HUES48 (cell line): ENCODE measurements at regions not wholly inside any gene's neighbourhood (a gene's known extent, or its start where the extent isn't known, plus 50 kb on each side); places are given as distances from the start of the nearest gene placed in this dataset.

Source experiments
- H3K27ac ChIP-seq: one replicate; pipeline ENCODE4 v1.7.0; 2013; ENCODE audit warnings: low read depth, low read length, inconsistent platforms
- H3K27me3 ChIP-seq: 2 replicates; pipeline ENCODE4 v1.6.1; 2013; ENCODE audit warnings: mild to moderate bottlenecking, low read length; ENCODE audit not compliant: control insufficient read depth, insufficient read depth
- H3K36me3 ChIP-seq: 2 replicates; pipeline ENCODE4 v1.6.1; 2013; ENCODE audit warnings: low read length; ENCODE audit not compliant: control insufficient read depth, insufficient read depth
- H3K4me1 ChIP-seq: 2 replicates; pipeline ENCODE4 v1.6.1; 2013; ENCODE audit warnings: mild to moderate bottlenecking, low read length; ENCODE audit not compliant: control insufficient read depth, insufficient read depth
- H3K4me3 ChIP-seq: 2 replicates; pipeline ENCODE4 v1.5.1; 2013; ENCODE audit warnings: mild to moderate bottlenecking, low read depth, low read length
- H3K9ac ChIP-seq: 2 replicates; pipeline ENCODE4 v1.6.1; 2013; ENCODE audit warnings: mild to moderate bottlenecking, low read depth, low read length, moderate library complexity
- H3K9me3 ChIP-seq: 2 replicates; pipeline ENCODE4 v1.6.1; 2013; ENCODE audit warnings: low read length; ENCODE audit not compliant: control insufficient read depth, insufficient read depth

GRCh38 chr2:455913-456312 lies 168.0 kb upstream of the ALKAL2 start:
- H3K9ac ChIP-seq: no peak overlapping the region
- H3K27ac ChIP-seq: no peak overlapping the region
- H3K9me3 ChIP-seq: no peaks in the 10 kb centered on the region
- no peak overlapping the region for H3K4me3 ChIP-seq
- H3K36me3 ChIP-seq: no peaks in the 10 kb centered on the region
- peaks cover 3% of the 10 kb centered on the region; the same call in 1 of the 2 replicates for H3K4me1 ChIP-seq
- H3K27me3 ChIP-seq: no peaks in the 10 kb centered on the region

- no peak overlapping the region for H3K4me3 ChIP-seq
- H3K4me1 ChIP-seq: peaks cover 3% of the 10 kb centered on the region; the same call in 1 of the 2 replicates
- H3K9me3 ChIP-seq: no peaks in the 10 kb centered on the region
- no peak overlapping the region for H3K9ac ChIP-seq
- no peak overlapping the region for H3K27ac ChIP-seq
- no peaks in the 10 kb centered on the region for H3K27me3 ChIP-seq
- no peaks in the 10 kb centered on the region for H3K36me3 ChIP-seq
Observed at GRCh38 chr2:455015-455705, 167.3 kb upstream of the ALKAL2 start.

GRCh38 chr2:453132-453531 lies 165.2 kb upstream of the ALKAL2 start:
- Histone ChIP-seq H3K27me3 (no peaks in the 10 kb centered on the region), H3K9ac (no peak overlapping the region), H3K4me3 (no peak overlapping the region), H3K27ac (no peak overlapping the region), H3K4me1 (peaks cover 7% of the 10 kb centered on the region), H3K36me3 (no peaks in the 10 kb centered on the region), H3K9me3 (no peaks in the 10 kb centered on the region)

- H3K27me3 ChIP-seq: no peaks in the 10 kb centered on the region
- H3K4me1 ChIP-seq: peaks cover 6% of the 10 kb centered on the region
- H3K9ac ChIP-seq: no peak overlapping the region
- H3K36me3 ChIP-seq: no peaks in the 10 kb centered on the region
- no peaks in the 10 kb centered on the region for H3K9me3 ChIP-seq
- no peak overlapping the region for H3K27ac ChIP-seq
- no peak overlapping the region for H3K4me3 ChIP-seq
Observed at GRCh38 chr2:451495-451894, 163.6 kb upstream of the ALKAL2 start.

- H3K4me3 ChIP-seq: no peak overlapping the region
Observed at GRCh38 chr2:449246-450067, 161.6 kb upstream of the ALKAL2 start.

GRCh38 chr2:447902-448665 lies 160.2 kb upstream of the ALKAL2 start:
- Histone ChIP-seq H3K27ac (no peak overlapping the region), H3K9ac (no peak overlapping the region), H3K4me3 (no peak overlapping the region), H3K36me3 (no peaks in the 10 kb centered on the region), H3K27me3 (no peaks in the 10 kb centered on the region), H3K9me3 (no peaks in the 10 kb centered on the region), H3K4me1 (peaks cover 6% of the 10 kb centered on the region)

More at GRCh38 chr2:449246-450067, 161.6 kb upstream of the ALKAL2 start:
- Histone ChIP-seq H3K9me3 (no peaks in the 10 kb centered on the region), H3K9ac (no peak overlapping the region), H3K27ac (no peak overlapping the region), H3K36me3 (no peaks in the 10 kb centered on the region), H3K4me1 (peaks cover 6% of the 10 kb centered on the region), H3K27me3 (no peaks in the 10 kb centered on the region)

GRCh38 chr2:446963-447530 lies 159.2 kb upstream of the ALKAL2 start:
- Histone ChIP-seq H3K9me3 (no peaks in the 10 kb centered on the region), H3K4me1 (peaks cover 6% of the 10 kb centered on the region), H3K36me3 (no peaks in the 10 kb centered on the region), H3K27ac (no peak overlapping the region), H3K27me3 (no peaks in the 10 kb centered on the region), H3K4me3 (no peak overlapping the region), H3K9ac (no peak overlapping the region)

- Histone ChIP-seq H3K9me3 (no peaks in the 10 kb centered on the region), H3K27me3 (no peaks in the 10 kb centered on the region), H3K9ac (no peak overlapping the region), H3K4me1 (peaks cover 6% of the 10 kb centered on the region), H3K27ac (no peak overlapping the region), H3K4me3 (no peak overlapping the region), H3K36me3 (no peaks in the 10 kb centered on the region)
Observed at GRCh38 chr2:446303-446874, 158.5 kb upstream of the ALKAL2 start.

GRCh38 chr2:445896-446295 lies 158.0 kb upstream of the ALKAL2 start:
- no peaks in the 10 kb centered on the region for H3K9me3 ChIP-seq
- H3K4me1 ChIP-seq: peaks cover 6% of the 10 kb centered on the region
- H3K27me3 ChIP-seq: no peaks in the 10 kb centered on the region

GRCh38 chr2:444937-445884 lies 157.3 kb upstream of the ALKAL2 start:
- H3K36me3 ChIP-seq: no peaks in the 10 kb centered on the region
- H3K27ac ChIP-seq: no peak overlapping the region
- H3K9ac ChIP-seq: no peak overlapping the region
- no peaks in the 10 kb centered on the region for H3K27me3 ChIP-seq
- peaks cover 6% of the 10 kb centered on the region for H3K4me1 ChIP-seq
- no peak overlapping the region for H3K4me3 ChIP-seq
- no peaks in the 10 kb centered on the region for H3K9me3 ChIP-seq

More at GRCh38 chr2:445896-446295, 158.0 kb upstream of the ALKAL2 start:
- Histone ChIP-seq H3K4me3 (no peak overlapping the region), H3K27ac (no peak overlapping the region), H3K9ac (no peak overlapping the region), H3K36me3 (no peaks in the 10 kb centered on the region)
